HepG2 (cell line): ENCODE measurements at regions not wholly inside any gene's neighbourhood (a gene's known extent, or its start where the extent isn't known, plus 50 kb on each side); places are given as distances from the start of the nearest gene placed in this dataset.

ENCODE experiments used
- BCL6 ChIP-seq: IDR thresholded peaks from 2 replicates; pipeline ENCODE4 v1.6.1; 2016; ENCODE audit warnings: missing genetic modification reagents, missing compliant biosample characterization
- GABPB1 ChIP-seq: IDR thresholded peaks from 2 replicates; pipeline ENCODE4 v1.6.1; 2016; ENCODE audit warnings: mild to moderate bottlenecking, missing genetic modification reagents, moderate library complexity, missing compliant biosample characterization
- HDAC2 ChIP-seq: sonication (generic); formaldehyde crosslinking; IDR thresholded peaks from 2 replicates; pipeline ENCODE4 v1.4.0; 2020; ENCODE audit warnings: missing genetic modification reagents
- KMT2A ChIP-seq: sonication (generic); formaldehyde crosslinking; IDR thresholded peaks from 2 replicates; pipeline ENCODE4 v1.4.0; 2020; ENCODE audit warnings: missing genetic modification reagents
- MAF1 ChIP-seq: sonication (generic); formaldehyde crosslinking; IDR thresholded peaks from 2 replicates; pipeline ENCODE4 v1.5.0; 2020; ENCODE audit warnings: missing genetic modification reagents, borderline replicate concordance
- NR2F6 ChIP-seq, 2 experiments: IDR thresholded peaks; 2 replicates each; pipeline ENCODE4 v1.6.1; 2016; ENCODE audit warnings: antibody characterized with exemption in 1 of 2, mild to moderate bottlenecking in 1 of 2
- PHF8 ChIP-seq: sonication (generic); formaldehyde crosslinking; IDR thresholded peaks from 2 replicates; pipeline ENCODE4 v1.5.0; 2020; ENCODE audit warnings: missing genetic modification reagents
- POGZ ChIP-seq: sonication (generic); formaldehyde crosslinking; IDR thresholded peaks from 2 replicates; pipeline ENCODE4 v1.4.0; 2020; ENCODE audit warnings: mild to moderate bottlenecking, missing genetic modification reagents
- RFX1 ChIP-seq: fragments of 450-650 bp; IDR thresholded peaks from 2 replicates; pipeline ENCODE4 v1.6.1; 2017
- SALL1 ChIP-seq: sonication (generic); formaldehyde crosslinking; IDR thresholded peaks from 2 replicates; pipeline ENCODE4 v1.8.0; 2022; ENCODE audit warnings: mild to moderate bottlenecking, missing genetic modification reagents
- SIN3B ChIP-seq: fragments of 150-350 bp; IDR thresholded peaks from 2 replicates; pipeline ENCODE4 v1.6.1; 2014; ENCODE audit warnings: low read length
- SPEN ChIP-seq: sonication (generic); formaldehyde crosslinking; IDR thresholded peaks from 2 replicates; pipeline ENCODE4 v1.5.1; 2020; ENCODE audit warnings: low read depth, mild to moderate bottlenecking, missing genetic modification reagents
- ZKSCAN5 ChIP-seq: sonication (generic); formaldehyde crosslinking; IDR thresholded peaks from 2 replicates; pipeline ENCODE4 v1.5.1; 2020; ENCODE audit warnings: mild to moderate bottlenecking, missing genetic modification reagents
- ZNF430 ChIP-seq: sonication (generic); formaldehyde crosslinking; IDR thresholded peaks from 2 replicates; pipeline ENCODE4 v1.9.0; 2021; ENCODE audit warnings: mild to moderate bottlenecking, missing genetic modification reagents
- ZNF468 ChIP-seq: sonication (generic); formaldehyde crosslinking; IDR thresholded peaks from 2 replicates; pipeline ENCODE4 v1.8.0; 2022; ENCODE audit warnings: mild to moderate bottlenecking, moderate library complexity, missing genetic modification reagents
- ZNF766 ChIP-seq: sonication (generic); formaldehyde crosslinking; IDR thresholded peaks from 2 replicates; pipeline ENCODE4 v1.5.0; 2020; ENCODE audit warnings: missing genetic modification reagents, borderline replicate concordance
- TF ChIP-seq, protein P1 (sequence below): sonication (generic); formaldehyde crosslinking; IDR thresholded peaks from 2 replicates; pipeline ENCODE4 v1.5.1; 2020; ENCODE audit warnings: mild to moderate bottlenecking, moderate library complexity, missing genetic modification reagents
- TF ChIP-seq, protein P2 (sequence below): sonication (generic); formaldehyde crosslinking; IDR thresholded peaks from 2 replicates; pipeline ENCODE4 v1.4.0; 2020; ENCODE audit warnings: mild to moderate bottlenecking, missing genetic modification reagents
- TF ChIP-seq, protein P3 (sequence below): sonication (generic); formaldehyde crosslinking; IDR thresholded peaks from 2 replicates; pipeline ENCODE4 v1.8.1; 2023; ENCODE audit warnings: missing genetic modification reagents, inconsistent platforms, borderline replicate concordance

DNA sequence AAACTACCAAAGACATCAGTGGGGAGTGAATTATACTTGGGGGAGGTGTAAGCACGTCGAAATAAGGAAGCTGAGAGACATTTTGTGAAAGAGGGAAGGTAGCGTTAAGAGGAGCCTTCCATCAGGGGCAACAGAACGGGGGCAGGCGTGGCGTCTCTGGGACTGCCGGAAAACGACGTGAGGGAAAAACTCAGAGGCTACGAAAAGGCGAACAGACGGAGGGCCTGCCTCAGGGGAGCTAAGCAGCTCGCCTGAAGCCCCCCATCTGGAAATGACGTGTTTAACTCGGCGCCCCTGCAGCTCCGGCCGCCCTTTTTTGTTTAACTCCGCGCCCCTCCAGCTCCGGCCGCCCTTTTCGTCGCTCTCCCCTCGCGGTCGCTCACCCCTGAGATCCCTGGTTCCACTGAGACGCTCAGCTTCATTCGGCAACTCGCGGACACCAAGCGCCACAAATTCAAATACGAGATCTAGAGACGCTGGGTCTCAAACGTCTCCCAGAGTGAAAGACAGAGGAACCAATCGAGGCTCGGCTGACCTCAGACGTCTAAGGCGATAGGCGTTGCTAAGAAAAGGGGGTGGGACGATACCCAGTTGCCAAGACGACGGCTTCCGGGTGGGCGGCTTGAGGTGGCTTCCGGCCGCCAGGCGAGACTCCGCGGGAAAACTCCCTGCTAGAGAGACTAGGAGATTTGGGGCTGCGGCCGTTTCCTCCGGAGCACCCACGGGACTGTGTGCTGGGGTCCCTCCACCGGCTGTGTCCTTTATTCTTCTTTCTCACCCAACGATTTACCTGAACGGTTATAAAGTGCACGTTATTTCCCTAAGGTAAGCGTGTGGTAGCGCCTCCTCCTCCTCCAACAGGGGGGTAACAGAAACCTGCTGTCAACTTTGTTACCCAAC, 383.2 kb downstream of the ZFHX3 start (continued):
- TF ChIP-seq KMT2A (CRISPR knock-in tag) (peak; percentile 94), HDAC2 (CRISPR knock-in tag) (peak; percentile 86), SALL1 (CRISPR knock-in tag) (peak; percentile 61; the same call in 1 of the 2 replicates), SPEN (CRISPR knock-in tag) (peak; percentile 12), MAF1 (CRISPR knock-in tag) (0 out of 2 replicates have a peak, but pooled peaks have one; percentile 32), ZNF430 (CRISPR knock-in tag) (0 out of 2 replicates have a peak, but pooled peaks have one; percentile 4), BCL6 (CRISPR knock-in tag) (0 out of 2 replicates have a peak, but pooled peaks have one; percentile 11), ZNF468 (CRISPR knock-in tag) (0 out of 2 replicates have a peak, but pooled peaks have one; percentile 38), NR2F6 (IDR thresholded peaks at IDR 0.05) (no peak), NR2F6 (CRISPR knock-in tag; IDR thresholded peaks at IDR 0.05) (no peak), ZNF766 (CRISPR knock-in tag) (peak; percentile 25; the same call in 1 of the 2 replicates), SIN3B (peak; percentile 97), POGZ (peak; percentile 66), PHF8 (CRISPR knock-in tag) (peak; percentile 85), RFX1 (peak; percentile 98), GABPB1 (CRISPR knock-in tag) (peak; percentile 96), ZKSCAN5 (CRISPR knock-in tag) (no peak)
- TF ChIP-seq, protein P1, sequence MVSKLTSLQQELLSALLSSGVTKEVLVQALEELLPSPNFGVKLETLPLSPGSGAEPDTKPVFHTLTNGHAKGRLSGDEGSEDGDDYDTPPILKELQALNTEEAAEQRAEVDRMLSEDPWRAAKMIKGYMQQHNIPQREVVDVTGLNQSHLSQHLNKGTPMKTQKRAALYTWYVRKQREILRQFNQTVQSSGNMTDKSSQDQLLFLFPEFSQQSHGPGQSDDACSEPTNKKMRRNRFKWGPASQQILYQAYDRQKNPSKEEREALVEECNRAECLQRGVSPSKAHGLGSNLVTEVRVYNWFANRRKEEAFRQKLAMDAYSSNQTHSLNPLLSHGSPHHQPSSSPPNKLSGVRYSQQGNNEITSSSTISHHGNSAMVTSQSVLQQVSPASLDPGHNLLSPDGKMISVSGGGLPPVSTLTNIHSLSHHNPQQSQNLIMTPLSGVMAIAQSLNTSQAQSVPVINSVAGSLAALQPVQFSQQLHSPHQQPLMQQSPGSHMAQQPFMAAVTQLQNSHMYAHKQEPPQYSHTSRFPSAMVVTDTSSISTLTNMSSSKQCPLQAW: peak; percentile 55; the same call in 1 of the 2 replicates
- TF ChIP-seq, protein P2, sequence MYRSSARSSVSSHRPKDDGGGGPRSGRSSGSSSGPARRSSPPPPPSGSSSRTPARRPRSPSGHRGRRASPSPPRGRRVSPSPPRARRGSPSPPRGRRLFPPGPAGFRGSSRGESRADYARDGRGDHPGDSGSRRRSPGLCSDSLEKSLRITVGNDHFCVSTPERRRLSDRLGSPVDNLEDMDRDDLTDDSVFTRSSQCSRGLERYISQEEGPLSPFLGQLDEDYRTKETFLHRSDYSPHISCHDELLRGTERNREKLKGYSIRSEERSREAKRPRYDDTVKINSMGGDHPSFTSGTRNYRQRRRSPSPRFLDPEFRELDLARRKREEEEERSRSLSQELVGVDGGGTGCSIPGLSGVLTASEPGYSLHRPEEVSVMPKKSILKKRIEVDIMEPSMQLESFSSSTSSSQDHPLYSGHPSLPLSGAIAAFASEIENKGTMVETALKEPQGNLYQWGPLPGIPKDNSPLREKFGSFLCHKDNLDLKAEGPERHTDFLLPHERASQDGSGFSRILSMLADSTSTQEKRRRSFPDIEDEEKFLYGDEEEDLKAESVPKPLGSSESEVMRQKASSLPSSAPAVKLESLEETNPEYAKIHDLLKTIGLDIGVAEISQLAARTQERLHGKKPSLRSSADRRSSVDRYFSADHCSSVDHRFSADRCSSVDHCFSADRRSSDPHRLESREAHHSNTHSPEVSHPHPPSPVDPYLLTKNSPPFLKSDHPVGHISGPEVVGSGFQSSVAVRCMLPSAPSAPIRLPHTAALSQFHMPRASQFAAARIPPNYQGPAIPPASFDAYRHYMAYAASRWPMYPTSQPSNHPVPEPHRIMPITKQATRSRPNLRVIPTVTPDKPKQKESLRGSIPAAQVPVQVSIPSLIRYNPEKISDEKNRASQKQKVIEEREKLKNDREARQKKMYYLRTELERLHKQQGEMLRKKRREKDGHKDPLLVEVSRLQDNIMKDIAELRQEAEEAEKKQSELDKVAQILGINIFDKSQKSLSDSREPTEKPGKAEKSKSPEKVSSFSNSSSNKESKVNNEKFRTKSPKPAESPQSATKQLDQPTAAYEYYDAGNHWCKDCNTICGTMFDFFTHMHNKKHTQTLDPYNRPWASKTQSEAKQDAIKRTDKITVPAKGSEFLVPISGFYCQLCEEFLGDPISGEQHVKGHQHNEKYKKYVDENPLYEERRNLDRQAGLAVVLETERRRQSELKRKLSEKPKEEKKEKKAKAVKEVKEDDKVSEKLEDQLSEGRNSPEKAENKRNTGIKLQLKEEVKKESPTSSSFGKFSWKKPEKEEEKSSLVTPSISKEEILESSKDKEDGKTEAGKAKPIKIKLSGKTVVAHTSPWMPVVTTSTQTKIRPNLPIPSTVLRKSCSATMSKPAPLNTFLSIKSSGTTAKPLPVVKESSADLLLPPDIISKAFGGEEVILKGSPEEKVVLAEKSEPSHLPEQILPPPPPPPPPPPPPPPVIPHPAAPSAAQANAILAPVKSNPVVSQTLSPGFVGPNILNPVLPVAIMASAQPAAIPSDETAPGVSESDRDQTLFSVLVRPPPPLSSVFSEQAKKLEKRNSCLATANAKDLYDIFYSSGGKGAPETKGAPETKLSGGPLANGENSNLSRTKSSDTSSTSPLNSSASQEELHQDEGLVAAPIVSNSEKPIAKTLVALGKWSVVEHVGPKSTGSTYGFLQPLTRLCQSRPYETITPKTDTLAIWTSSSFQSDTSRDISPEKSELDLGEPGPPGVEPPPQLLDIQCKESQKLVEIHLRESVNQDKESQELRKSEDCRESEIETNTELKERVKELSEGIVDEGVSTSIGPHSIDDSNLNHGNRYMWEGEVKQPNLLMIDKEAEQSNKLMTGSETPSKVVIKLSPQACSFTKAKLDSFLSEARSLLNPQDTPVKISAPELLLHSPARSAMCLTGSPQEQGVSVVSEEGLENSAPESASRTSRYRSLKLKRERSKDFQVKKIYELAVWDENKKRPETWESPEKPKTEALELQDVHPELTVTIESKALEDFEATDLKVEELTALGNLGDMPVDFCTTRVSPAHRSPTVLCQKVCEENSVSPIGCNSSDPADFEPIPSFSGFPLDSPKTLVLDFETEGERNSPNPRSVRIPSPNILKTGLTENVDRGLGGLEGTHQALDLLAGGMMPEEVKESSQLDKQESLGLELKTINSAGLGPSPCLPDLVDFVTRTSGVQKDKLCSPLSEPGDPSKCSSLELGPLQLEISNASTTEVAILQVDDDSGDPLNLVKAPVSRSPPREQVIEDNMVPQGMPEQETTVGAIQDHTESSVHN (CRISPR knock-in tag): no peak
- TF ChIP-seq, protein P3, sequence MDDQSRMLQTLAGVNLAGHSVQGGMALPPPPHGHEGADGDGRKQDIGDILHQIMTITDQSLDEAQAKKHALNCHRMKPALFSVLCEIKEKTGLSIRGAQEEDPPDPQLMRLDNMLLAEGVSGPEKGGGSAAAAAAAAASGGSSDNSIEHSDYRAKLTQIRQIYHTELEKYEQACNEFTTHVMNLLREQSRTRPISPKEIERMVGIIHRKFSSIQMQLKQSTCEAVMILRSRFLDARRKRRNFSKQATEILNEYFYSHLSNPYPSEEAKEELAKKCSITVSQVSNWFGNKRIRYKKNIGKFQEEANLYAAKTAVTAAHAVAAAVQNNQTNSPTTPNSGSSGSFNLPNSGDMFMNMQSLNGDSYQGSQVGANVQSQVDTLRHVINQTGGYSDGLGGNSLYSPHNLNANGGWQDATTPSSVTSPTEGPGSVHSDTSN (CRISPR knock-in tag): peak; percentile 87; the same call in 1 of the 2 replicates
